HG03460 (cell line): ENCODE measurements at regions not wholly inside any gene's neighbourhood (a gene's known extent, or its start where the extent isn't known, plus 50 kb on each side); places are given as distances from the start of the nearest gene placed in this dataset.

Source experiments
- ATAC-seq: cut with Tn5 transposase; IDR thresholded peaks from one replicate; pipeline ENCODE4 v1.9.1; 2021; ENCODE audit not compliant: unreplicated experiment

GRCh38 chr6:137688230-137688971, 178.7 kb upstream of the TNFAIP3 start:
- ATAC-seq, result no peak

- no peak for ATAC-seq
Observed at GRCh38 chr6:137689377-137689776, 177.7 kb upstream of the TNFAIP3 start.

DNA sequence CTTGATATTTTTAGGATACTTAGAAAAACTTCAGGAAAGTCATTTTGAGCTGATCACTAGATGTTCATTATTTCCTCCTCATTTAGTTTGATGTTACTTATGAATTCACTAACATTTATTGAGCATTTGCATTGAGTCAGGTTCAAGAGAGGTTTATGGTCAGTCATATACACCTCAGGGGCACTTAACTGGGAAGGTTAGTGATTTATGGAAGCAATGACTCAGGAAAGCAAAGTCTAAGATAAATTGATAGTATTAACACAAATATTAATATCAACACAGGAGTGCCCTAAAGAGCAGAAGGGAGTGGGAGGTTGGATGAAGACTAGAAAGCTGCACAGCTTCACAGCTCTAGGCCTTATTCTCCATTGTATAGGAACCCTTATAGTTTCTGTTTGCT, 177.0 kb upstream of the TNFAIP3 start:
- ATAC-seq, result no peak

GRCh38 chr6:137690721-137691120, 176.3 kb upstream of the TNFAIP3 start:
- ATAC-seq, result no peak

- ATAC-seq, result no peak
Observed at GRCh38 chr6:137692308-137692707, 174.8 kb upstream of the TNFAIP3 start.

- ATAC-seq, result no peak
Observed at GRCh38 chr6:137692806-137693205, 174.3 kb upstream of the TNFAIP3 start.

GRCh38 chr6:137693711-137694110, 173.3 kb upstream of the TNFAIP3 start:
- ATAC-seq, result no peak

DNA sequence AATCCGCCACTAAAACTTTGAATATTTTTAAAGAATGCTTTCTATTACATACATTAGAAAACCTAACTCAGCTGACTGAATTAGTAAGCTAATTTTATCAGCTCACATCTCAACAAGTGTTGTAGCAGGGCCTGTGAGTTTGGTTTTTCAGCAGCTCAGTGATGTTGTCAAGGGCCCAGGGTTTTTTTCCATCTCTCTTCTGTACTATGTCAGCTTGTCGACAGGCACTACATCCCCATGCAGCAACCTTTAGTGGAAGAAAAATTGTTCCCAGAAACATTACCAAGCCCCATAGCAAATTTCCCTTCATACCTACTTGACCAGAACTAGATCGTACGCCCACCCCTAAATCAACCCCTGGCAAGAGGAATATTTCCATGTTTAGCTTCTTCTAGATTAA, 170.3 kb upstream of the TNFAIP3 start:
- no peak for ATAC-seq

DNA sequence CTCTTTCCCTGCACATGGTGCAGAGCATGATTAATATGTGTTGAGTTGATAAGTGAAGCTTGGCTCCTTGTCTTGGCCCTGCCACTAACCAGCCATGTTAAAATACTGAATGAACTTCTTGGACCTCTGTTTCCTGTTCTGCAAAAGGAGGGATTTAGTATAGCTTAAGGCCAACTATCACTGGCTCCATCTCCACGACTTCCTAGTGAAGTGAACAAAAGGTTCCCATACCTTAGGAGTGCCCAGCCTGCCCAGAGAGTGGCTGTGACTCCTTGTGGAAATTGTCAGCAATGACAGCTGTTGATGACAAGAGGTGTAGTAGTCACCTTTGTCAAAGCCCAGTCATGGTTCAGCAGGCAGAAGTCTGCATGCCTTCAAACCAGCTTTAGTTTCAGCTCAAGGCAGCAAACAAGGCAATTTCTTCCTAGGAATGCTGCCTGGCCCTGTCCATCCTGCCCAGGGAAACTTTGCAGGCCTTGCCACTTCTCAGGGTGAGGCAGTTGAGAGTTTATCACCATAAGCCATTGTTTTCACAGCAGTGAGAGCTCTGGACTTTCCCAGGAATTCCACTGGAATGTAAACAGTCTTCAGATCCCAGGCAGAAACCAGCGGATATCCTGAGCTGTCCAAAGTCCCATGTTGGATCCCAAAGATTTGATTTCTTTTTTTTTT, 169.7 kb upstream of the TNFAIP3 start:
- no peak for ATAC-seq

DNA sequence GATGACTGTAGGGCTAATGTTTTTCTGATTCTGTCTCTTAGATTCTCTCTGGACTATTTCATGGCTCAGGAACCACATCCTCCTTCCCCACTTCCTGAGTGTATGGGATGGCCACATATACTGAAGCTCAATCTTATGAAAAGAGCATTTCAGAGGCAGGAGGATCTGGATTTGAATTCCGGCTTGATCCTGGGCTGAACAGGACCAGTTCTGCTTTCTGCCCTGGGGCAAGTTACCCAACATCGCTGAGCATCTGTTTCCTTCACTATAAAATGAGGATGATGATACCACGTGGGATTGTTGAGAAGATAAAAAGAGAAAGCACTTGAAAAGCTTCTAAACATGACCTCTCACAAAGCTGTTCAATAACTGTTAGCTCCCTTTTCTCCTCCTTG, 168.4 kb upstream of the TNFAIP3 start:
- ATAC-seq, result no peak

DNA sequence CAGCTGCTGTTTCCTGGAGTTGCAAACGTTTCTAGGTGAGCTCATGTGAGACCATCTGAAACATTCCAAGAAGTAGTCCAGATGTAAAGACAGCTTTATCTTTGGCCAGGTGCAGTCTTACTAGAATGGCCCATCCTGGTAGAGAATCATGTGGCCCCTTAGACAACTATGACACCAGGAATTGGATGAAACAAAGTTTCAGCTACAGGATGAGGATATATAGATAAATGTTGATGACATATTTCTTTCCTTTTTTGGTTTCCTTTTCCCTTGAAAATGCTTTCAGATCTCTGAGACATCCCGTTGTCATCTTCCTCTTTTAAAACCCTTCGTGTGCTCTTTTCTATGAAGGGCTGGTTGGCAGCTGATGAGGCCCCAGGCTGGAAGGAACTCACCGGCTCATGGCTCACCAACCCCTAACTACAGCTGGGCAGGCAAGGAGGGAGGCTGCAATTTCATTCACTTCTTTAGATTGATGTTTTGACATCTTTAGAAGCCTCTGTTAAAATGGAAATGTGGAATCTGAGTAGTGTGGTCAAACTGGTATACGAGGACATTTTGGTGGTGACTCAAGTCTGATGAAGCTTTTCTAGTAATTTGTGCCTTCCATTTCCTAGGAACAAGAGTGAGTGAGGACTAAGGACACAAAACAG, 167.9 kb upstream of the TNFAIP3 start:
- no peak for ATAC-seq

- no peak for ATAC-seq
Observed at GRCh38 chr6:137700161-137700560, 166.9 kb upstream of the TNFAIP3 start.

GRCh38 chr6:137700751-137701477, 166.1 kb upstream of the TNFAIP3 start:
- ATAC-seq, result no peak

GRCh38 chr6:137701942-137702341, 165.1 kb upstream of the TNFAIP3 start:
- no peak for ATAC-seq

GRCh38 chr6:137702791-137703424, 164.2 kb upstream of the TNFAIP3 start:
- no peak for ATAC-seq

- ATAC-seq, result no peak
Observed at GRCh38 chr6:137704802-137705159, 162.3 kb upstream of the TNFAIP3 start.

DNA sequence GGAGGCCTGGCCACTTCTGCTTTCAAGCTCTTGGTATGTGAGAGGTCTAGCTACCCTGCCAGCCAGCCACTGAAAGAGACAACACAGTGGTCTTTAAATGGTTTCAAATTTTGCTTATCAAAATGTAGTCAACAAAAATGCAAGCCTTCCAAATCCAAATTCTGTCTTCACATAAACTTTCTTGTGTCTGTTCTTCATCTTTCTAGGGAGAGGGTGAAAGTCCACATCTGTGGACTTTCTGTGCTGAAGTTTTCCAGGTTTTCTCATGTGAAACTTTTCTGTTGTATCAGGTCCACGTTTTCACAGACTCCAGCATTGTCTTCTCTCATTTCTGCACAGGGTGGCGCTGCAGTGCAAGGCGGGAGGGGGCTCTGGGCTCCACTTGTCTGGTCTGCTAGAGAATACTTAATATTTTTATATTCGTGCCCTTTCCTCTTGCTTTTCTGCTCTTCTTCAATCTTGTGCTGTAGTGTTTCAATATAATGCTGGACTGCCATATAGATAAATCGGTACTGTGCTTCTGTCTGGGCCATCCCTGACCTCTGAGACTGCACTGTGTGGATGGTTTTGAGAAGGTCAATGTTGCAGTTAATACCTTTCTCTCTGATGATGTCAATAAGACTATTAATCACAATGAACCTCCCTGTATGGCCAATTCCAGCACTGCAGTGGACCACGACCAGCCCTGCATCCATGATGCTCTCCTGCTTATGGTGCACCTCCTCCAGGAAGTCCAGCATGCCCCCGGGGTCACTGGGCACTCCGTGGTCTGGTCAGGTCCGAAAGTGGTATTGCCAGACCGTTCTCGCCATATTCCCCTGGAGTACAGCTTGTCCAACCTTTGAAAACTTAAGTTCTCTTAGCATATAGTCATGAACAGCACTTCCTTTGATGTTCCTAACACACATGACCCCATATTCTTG, 161.6 kb upstream of the TNFAIP3 start:
- no peak for ATAC-seq

DNA sequence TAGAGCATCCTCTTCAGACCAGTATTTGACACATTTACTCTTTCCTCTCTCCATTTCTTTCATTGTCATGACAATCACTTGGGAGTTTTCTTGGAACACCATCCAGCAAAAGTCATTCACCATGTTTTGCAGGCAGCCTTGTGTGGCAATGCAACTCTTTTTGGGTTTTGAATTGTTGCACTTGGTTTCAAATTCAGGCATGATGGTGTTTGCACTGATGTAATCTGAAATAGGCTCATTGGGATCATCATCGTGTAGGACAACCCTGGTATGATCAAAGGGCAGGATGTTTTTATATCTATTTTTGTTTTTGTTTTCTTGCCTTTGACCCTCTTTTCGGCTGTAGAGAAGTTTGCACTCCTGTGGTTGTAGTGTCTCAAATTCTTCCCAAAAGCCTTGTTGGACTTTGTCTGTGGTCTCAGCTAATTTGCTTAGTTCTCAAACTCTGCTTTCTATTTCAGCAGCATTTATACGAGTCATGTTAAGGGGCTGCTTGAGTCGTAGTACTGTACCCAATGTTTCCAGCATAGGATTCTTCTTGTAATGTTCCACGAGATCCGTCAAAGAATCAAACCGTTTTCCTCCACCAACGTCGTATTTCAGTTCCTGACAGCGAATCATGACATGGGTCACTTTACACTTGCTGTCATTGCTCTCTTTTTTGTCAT, 160.8 kb upstream of the TNFAIP3 start:
- ATAC-seq, result no peak

- ATAC-seq, result no peak
Observed at GRCh38 chr6:137707038-137707589, 159.9 kb upstream of the TNFAIP3 start.
